ENCODE measurements at regions not wholly inside any gene's neighbourhood (a gene's known extent, or its start where the extent isn't known, plus 50 kb on each side); places are given as distances from the start of the nearest gene placed in this dataset.

DNA sequence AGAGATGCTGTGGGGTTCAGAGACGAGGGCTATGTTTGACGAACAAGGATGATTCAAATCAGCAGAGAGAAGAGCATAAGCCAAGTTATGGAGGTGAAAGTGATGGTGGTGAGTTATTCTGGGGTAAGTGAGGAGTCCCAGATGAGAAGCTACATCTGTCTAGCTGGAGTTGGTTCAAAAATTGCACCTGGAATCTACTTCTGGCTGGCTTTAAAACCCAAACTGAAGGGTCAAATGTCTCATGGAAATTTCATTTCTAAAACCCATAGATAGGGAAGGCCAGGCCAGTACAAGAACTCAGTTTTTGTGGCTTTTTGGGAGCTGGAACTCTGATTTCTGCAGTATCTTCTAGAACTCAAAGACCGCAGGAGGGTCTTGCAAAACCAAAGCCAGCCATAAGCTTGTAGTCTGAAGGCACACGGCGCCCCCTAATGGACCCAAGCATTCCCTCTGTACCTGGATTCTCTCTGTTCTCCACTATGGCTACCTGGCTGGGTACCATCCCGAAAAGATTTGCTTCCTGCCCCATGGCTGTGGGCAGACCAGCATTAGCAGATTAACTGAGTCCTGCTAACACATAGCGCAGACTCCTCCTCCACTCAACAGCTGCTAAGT lies 229.1 kb upstream of the SLC14A2 start:
- H3K27me3 ChIP-seq (ENCODE audit: insufficient read depth, low read length), result no peaks in the 10 kb centered on the region
- CTCF ChIA-PET, result interaction anchor here (1.1 kb wide), 1 partner anchor 109 kb away, joined by 5 read pairs; no protein-coding TSS in a partner anchor
- H3K4me1 ChIP-seq (ENCODE audit: control insufficient read depth in 1 of 2, insufficient read depth in 2 of 2, low read length in 2 of 2), result no peaks in the 10 kb centered on the region
- H4K20me1 ChIP-seq (ENCODE audit: insufficient read depth), result no peaks in the 10 kb centered on the region
- H3K4me3 ChIP-seq (replicated peaks in 1 of 2; ENCODE audit: low read depth in 1 of 2, low read length in 2 of 2), result no peak overlapping the region
- peak; percentile 25; the same call in 1 of the 2 replicates for TF ChIP-seq RAD21 (IDR thresholded peaks at IDR 0.05; ENCODE audit: low read depth)
- no peak for TF ChIP-seq SIN3A (IDR thresholded peaks at IDR 0.05; ENCODE audit: low read depth)
- TF ChIP-seq, protein P1, sequence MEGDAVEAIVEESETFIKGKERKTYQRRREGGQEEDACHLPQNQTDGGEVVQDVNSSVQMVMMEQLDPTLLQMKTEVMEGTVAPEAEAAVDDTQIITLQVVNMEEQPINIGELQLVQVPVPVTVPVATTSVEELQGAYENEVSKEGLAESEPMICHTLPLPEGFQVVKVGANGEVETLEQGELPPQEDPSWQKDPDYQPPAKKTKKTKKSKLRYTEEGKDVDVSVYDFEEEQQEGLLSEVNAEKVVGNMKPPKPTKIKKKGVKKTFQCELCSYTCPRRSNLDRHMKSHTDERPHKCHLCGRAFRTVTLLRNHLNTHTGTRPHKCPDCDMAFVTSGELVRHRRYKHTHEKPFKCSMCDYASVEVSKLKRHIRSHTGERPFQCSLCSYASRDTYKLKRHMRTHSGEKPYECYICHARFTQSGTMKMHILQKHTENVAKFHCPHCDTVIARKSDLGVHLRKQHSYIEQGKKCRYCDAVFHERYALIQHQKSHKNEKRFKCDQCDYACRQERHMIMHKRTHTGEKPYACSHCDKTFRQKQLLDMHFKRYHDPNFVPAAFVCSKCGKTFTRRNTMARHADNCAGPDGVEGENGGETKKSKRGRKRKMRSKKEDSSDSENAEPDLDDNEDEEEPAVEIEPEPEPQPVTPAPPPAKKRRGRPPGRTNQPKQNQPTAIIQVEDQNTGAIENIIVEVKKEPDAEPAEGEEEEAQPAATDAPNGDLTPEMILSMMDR (IDR thresholded peaks at IDR 0.05 in 2 of 3, conservative IDR thresholded peaks at IDR 0.05 in 1 of 3; ENCODE audit: borderline replicate concordance in 1 of 3, insufficient read depth in 1 of 3, low read depth in 2 of 3, low read length in 2 of 3), result peak in 2 of 3 experiments; percentile 44 to 45; a peak in 4 of 6 replicates
- TF ChIP-seq SRF (IDR thresholded peaks at IDR 0.05; ENCODE audit: low read depth), result no peak
- no peak overlapping the region for H3K4me2 ChIP-seq (ENCODE audit: low read length)
- no peaks in the 10 kb centered on the region for H3K79me2 ChIP-seq (ENCODE audit: insufficient read depth, low read length)
- H3K9ac ChIP-seq (ENCODE audit: low read length), result no peak overlapping the region
- H3K9me3 ChIP-seq (ENCODE audit: control insufficient read depth in 1 of 2, insufficient read depth in 1 of 2, low read depth in 1 of 2, low read length in 2 of 2), result no peaks in the 10 kb centered on the region
- RAD21 ChIA-PET (ENCODE audit: low non-redundant PET in 1 of 2, low total read pairs in 2 of 2, uncharacterized antibody in 2 of 2, unreplicated experiment in 2 of 2), result no interaction called here
- intact Hi-C loops (cut with micrococcal nuclease), result no loop called here
- ATAC-seq (no peak), DNase-seq (ENCODE audit: low read depth, low spot score) (no peak)
- H3K36me3 ChIP-seq (ENCODE audit: control insufficient read depth in 1 of 2, insufficient read depth in 2 of 2, low read length in 2 of 2), result no peaks in the 10 kb centered on the region
- H3K9me2 ChIP-seq (ENCODE audit: insufficient read depth), result no peaks in the 10 kb centered on the region
- H2AFZ ChIP-seq (ENCODE audit: low read depth, low read length, poor library complexity, severe bottlenecking), result no peak overlapping the region
- no peak overlapping the region for H3K27ac ChIP-seq (ENCODE audit: low read depth, low read length)
- POLR2A ChIA-PET, result no interaction called here
- BruUV-seq (replicated peaks), result no TSS peak

DNA sequence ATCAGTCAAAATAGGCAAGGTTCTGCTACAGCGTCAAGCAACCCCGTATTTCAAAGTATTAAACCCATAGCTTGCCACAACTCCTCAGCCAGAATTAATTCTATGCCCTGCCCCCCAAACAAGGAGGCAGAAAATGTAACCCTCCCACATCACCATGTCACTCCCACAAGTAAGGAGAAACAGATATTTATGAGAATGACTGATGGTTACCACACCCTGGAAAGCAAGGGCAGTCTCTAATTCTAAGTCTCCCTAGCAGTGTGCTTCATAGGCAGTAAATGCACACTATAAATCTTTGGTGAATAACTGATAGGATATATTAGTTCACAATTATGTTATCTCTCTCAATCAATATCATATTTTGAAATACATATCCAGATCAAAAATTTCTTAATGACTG lies 228.0 kb upstream of the SLC14A2 start:
- Histone ChIP-seq H3K4me3 (replicated peaks in 1 of 2; ENCODE audit: low read depth in 1 of 2, low read length in 2 of 2) (no peak overlapping the region), H3K27ac (ENCODE audit: low read depth, low read length) (no peak overlapping the region), H4K20me1 (ENCODE audit: insufficient read depth) (no peaks in the 10 kb centered on the region), H2AFZ (ENCODE audit: low read depth, low read length, poor library complexity, severe bottlenecking) (no peak overlapping the region), H3K79me2 (ENCODE audit: insufficient read depth, low read length) (no peaks in the 10 kb centered on the region), H3K27me3 (ENCODE audit: insufficient read depth, low read length) (no peaks in the 10 kb centered on the region), H3K9me3 (ENCODE audit: control insufficient read depth in 1 of 2, insufficient read depth in 1 of 2, low read depth in 1 of 2, low read length in 2 of 2) (no peaks in the 10 kb centered on the region), H3K4me1 (ENCODE audit: control insufficient read depth in 1 of 2, insufficient read depth in 2 of 2, low read length in 2 of 2) (no peaks in the 10 kb centered on the region), H3K36me3 (ENCODE audit: control insufficient read depth in 1 of 2, insufficient read depth in 2 of 2, low read length in 2 of 2) (no peaks in the 10 kb centered on the region), H3K9ac (ENCODE audit: low read length) (no peak overlapping the region), H3K9me2 (ENCODE audit: insufficient read depth) (no peaks in the 10 kb centered on the region), H3K4me2 (ENCODE audit: low read length) (no peak overlapping the region)
- ChIA-PET RAD21 (ENCODE audit: low non-redundant PET in 1 of 2, low total read pairs in 2 of 2, uncharacterized antibody in 2 of 2, unreplicated experiment in 2 of 2) (no interaction called here), POLR2A (no interaction called here), CTCF (no interaction called here)
- ATAC-seq, result no peak
- no TSS peak for BruUV-seq (replicated peaks)
- DNase-seq (ENCODE audit: low read depth, low spot score), result no peak
- intact Hi-C loops (cut with micrococcal nuclease), result no loop called here
- no peak for TF ChIP-seq SIN3A (IDR thresholded peaks at IDR 0.05; ENCODE audit: low read depth)
- no peak for TF ChIP-seq CEBPB (IDR thresholded peaks at IDR 0.05; ENCODE audit: low read depth)
- TF ChIP-seq CBX3 (IDR thresholded peaks at IDR 0.05; ENCODE audit: low read depth), result no peak
- TF ChIP-seq FOSL1 (IDR thresholded peaks at IDR 0.05; ENCODE audit: low read depth), result no peak
- no peak for TF ChIP-seq EZH2phosphoT487 (IDR thresholded peaks at IDR 0.05; ENCODE audit: borderline replicate concordance)
- TF ChIP-seq SRF (IDR thresholded peaks at IDR 0.05; ENCODE audit: low read depth), result no peak
- TF ChIP-seq POLR2A (IDR thresholded peaks at IDR 0.05; ENCODE audit: borderline replicate concordance, extremely low read depth, insufficient read depth, insufficient read length), result no peak
- TF ChIP-seq JUND (IDR thresholded peaks at IDR 0.05), result no peak
- TF ChIP-seq, protein P2, sequence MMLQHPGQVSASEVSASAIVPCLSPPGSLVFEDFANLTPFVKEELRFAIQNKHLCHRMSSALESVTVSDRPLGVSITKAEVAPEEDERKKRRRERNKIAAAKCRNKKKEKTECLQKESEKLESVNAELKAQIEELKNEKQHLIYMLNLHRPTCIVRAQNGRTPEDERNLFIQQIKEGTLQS (IDR thresholded peaks at IDR 0.05), result no peak
- TF ChIP-seq, protein P3, sequence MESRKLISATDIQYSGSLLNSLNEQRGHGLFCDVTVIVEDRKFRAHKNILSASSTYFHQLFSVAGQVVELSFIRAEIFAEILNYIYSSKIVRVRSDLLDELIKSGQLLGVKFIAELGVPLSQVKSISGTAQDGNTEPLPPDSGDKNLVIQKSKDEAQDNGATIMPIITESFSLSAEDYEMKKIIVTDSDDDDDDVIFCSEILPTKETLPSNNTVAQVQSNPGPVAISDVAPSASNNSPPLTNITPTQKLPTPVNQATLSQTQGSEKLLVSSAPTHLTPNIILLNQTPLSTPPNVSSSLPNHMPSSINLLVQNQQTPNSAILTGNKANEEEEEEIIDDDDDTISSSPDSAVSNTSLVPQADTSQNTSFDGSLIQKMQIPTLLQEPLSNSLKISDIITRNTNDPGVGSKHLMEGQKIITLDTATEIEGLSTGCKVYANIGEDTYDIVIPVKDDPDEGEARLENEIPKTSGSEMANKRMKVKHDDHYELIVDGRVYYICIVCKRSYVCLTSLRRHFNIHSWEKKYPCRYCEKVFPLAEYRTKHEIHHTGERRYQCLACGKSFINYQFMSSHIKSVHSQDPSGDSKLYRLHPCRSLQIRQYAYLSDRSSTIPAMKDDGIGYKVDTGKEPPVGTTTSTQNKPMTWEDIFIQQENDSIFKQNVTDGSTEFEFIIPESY (IDR thresholded peaks at IDR 0.05; ENCODE audit: extremely low read depth, insufficient replicate concordance, low read length), result no peak
- TF ChIP-seq EGR1 (IDR thresholded peaks at IDR 0.05; ENCODE audit: low read depth), result no peak
- no peak for TF ChIP-seq EZH2 (IDR thresholded peaks at IDR 0.05)
- no peak for TF ChIP-seq TCF7L2 (IDR thresholded peaks at IDR 0.05; ENCODE audit: borderline replicate concordance, extremely low read depth, insufficient read depth, insufficient read length)
- TF ChIP-seq ELF1 (IDR thresholded peaks at IDR 0.05; ENCODE audit: borderline replicate concordance, low read depth), result no peak
- TF ChIP-seq RAD21 (IDR thresholded peaks at IDR 0.05; ENCODE audit: low read depth), result no peak
- no peak for TF ChIP-seq POLR2AphosphoS5 (IDR thresholded peaks at IDR 0.05; ENCODE audit: low read depth, low read length)
